ENCODE measurements at regions not wholly inside any gene's neighbourhood (a gene's known extent, or its start where the extent isn't known, plus 50 kb on each side); places are given as distances from the start of the nearest gene placed in this dataset.

- no peak for TF ChIP-seq CTCF (IDR thresholded peaks at IDR 0.05)
- TF ChIP-seq POLR2A (IDR thresholded peaks at IDR 0.05) = no peak
- TF ChIP-seq POLR2AphosphoS5 (IDR thresholded peaks at IDR 0.05) = no peak
- TF ChIP-seq EP300 (IDR thresholded peaks at IDR 0.05) = no peak
Observed at GRCh38 chr2:176508984-176509740, 239.9 kb downstream of the MTX2 start.

Data from stomach (tissue), 4 donors.